Smooth muscle cell (in vitro differentiated cells): ENCODE measurements at regions not wholly inside any gene's neighbourhood (a gene's known extent, or its start where the extent isn't known, plus 50 kb on each side); places are given as distances from the start of the nearest gene placed in this dataset.

Experiments used
- DNase-seq: peaks from one replicate; lab custom pipeline; 2025; ENCODE audit not compliant: unreplicated experiment; lab: John Stamatoyannopoulos, UW
- H2AFZ ChIP-seq: fragments of 200-600 bp; sonication (generic); 2 replicates; pipeline ENCODE4 v1.6.0; 2016; ENCODE audit warnings: antibody characterized with exemption, low read depth, mild to moderate bottlenecking
- H3F3A ChIP-seq: fragments of 200-600 bp; sonication (generic); 2 replicates; pipeline ENCODE4 v1.6.0; 2017; ENCODE audit warnings: antibody characterized with exemption, low read depth
- H3K27ac ChIP-seq: fragments of 200-600 bp; sonication (generic); 2 replicates; pipeline ENCODE4 v1.5.1; 2016; ENCODE audit warnings: low read depth, mild to moderate bottlenecking
- H3K27me3 ChIP-seq: fragments of 200-600 bp; sonication (generic); 2 replicates; pipeline ENCODE4 v1.6.1; 2016; ENCODE audit warnings: low read depth, mild to moderate bottlenecking
- H3K36me3 ChIP-seq: fragments of 200-600 bp; sonication (generic); 2 replicates; pipeline ENCODE4 v1.5.1; 2016; ENCODE audit warnings: low read depth
- H3K4me1 ChIP-seq: fragments of 200-600 bp; sonication (generic); 2 replicates; pipeline ENCODE4 v1.5.1; 2016; ENCODE audit warnings: low read depth
- H3K4me2 ChIP-seq: fragments of 200-600 bp; sonication (generic); 2 replicates; pipeline ENCODE4 v1.6.0; 2016; ENCODE audit warnings: mild to moderate bottlenecking
- H3K4me3 ChIP-seq: fragments of 200-600 bp; sonication (generic); 2 replicates; pipeline ENCODE4 v1.5.1; 2016; ENCODE audit warnings: mild to moderate bottlenecking
- H3K79me2 ChIP-seq: fragments of 200-600 bp; sonication (generic); 2 replicates; pipeline ENCODE4 v1.6.0; 2016; ENCODE audit warnings: low read depth, mild to moderate bottlenecking
- H3K9ac ChIP-seq: fragments of 200-600 bp; sonication (generic); 2 replicates; pipeline ENCODE4 v1.6.0; 2016; ENCODE audit warnings: low read depth
- H3K9me3 ChIP-seq: fragments of 200-600 bp; sonication (generic); replicated peaks from 2 replicates; pipeline ENCODE4 v1.5.1; 2016; ENCODE audit warnings: low read depth
- H4K20me1 ChIP-seq: fragments of 200-600 bp; sonication (generic); 2 replicates; pipeline ENCODE4 v1.6.0; 2016; ENCODE audit warnings: low read depth
- WGBS: methylation state at CpG from one replicate; pipeline ENCODE4 v1.1.7; 2016; ENCODE audit warnings: low lambda C conversion rate; 5-methylcytosine and 5-hydroxymethylcytosine counted together
- TF ChIP-seq, protein P1 (sequence below): fragments of 200-600 bp; sonication (generic); IDR thresholded peaks from 2 replicates; pipeline ENCODE4 v1.5.1; 2017; ENCODE audit warnings: borderline replicate concordance, mild to moderate bottlenecking, antibody characterized with exemption; ENCODE audit not compliant: insufficient read depth, poor library complexity, severe bottlenecking

DNA sequence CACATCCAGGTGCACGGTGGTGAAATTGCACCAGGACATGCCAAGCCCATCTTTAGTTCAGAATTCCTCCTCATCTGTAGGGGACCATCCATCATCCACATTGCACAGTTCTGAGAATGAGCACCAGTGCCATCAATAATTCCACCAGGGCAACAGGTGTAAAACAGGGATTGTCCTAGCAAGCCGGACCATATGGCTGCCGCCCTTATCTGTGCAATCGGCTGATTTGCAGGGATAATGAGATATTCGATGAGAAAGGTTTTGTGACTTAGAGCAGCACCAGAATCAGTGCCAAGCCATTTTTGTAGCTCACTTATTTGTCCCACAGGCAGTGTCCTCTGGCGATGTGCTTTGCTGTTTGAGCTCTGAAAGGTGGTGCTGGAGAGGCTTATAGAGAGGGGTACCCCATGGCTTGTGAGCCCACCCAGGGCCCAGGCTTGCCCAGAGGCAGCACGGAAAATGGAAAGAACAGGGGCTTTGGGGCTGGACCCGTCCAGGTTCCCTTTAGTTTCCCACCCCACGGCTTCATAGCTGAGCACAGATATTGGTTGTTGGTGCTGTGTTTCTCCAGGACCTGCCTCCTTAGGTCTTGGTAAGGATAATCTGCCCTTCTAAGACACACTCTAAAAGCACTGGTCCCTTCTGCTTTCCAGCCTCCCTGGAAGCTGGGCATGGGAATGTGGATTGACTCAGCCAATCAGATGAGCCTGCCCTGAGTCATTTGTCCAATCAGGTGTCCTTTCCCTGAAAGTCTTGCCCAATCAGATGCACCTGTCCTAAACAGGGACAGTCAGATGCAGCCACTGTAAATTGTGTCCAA lies 84.0 kb upstream of the SHANK2 start:
- Histone ChIP-seq H3K27me3 (no peaks in the 10 kb centered on the region), H3K36me3 (no peaks in the 10 kb centered on the region), H3F3A (no peaks in the 10 kb centered on the region), H3K9me3 (no peaks in the 10 kb centered on the region), H3K27ac (no peak overlapping the region), H3K4me2 (no peak overlapping the region), H4K20me1 (no peaks in the 10 kb centered on the region), H2AFZ (no peak overlapping the region), H3K4me3 (no peak overlapping the region), H3K9ac (no peak overlapping the region), H3K4me1 (no peaks in the 10 kb centered on the region), H3K79me2 (no peaks in the 10 kb centered on the region)
- TF ChIP-seq, protein P1, sequence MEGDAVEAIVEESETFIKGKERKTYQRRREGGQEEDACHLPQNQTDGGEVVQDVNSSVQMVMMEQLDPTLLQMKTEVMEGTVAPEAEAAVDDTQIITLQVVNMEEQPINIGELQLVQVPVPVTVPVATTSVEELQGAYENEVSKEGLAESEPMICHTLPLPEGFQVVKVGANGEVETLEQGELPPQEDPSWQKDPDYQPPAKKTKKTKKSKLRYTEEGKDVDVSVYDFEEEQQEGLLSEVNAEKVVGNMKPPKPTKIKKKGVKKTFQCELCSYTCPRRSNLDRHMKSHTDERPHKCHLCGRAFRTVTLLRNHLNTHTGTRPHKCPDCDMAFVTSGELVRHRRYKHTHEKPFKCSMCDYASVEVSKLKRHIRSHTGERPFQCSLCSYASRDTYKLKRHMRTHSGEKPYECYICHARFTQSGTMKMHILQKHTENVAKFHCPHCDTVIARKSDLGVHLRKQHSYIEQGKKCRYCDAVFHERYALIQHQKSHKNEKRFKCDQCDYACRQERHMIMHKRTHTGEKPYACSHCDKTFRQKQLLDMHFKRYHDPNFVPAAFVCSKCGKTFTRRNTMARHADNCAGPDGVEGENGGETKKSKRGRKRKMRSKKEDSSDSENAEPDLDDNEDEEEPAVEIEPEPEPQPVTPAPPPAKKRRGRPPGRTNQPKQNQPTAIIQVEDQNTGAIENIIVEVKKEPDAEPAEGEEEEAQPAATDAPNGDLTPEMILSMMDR: no peak
- WGBS: 89% methylated on average over 9 of the region's 9 CpGs
- no peak for DNase-seq

DNA sequence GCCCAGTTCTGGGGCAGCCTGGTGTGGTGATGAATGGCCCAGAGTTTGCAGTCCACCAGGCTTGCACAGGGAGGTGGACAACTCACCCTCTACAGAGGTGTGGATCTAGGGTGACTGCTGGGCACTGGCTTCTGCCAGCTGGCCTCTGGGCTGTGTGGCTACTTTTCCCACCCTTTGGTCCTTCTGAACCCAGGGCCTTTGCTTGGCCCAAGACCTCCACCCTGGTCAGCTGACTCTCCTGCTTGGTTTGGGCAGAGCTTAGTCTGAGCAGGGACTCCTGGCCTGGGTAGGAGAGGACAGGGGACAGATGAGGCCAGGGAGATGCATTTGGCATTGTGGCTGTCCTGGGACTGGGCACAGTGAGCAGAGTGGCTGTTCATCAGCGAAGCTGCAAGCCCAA lies 83.0 kb upstream of the SHANK2 start:
- WGBS: 72% methylated on average over 1 of the region's 1 CpG
- no peaks in the 10 kb centered on the region for H3K79me2 ChIP-seq
- H3K27me3 ChIP-seq: no peaks in the 10 kb centered on the region
- H3K4me3 ChIP-seq: no peak overlapping the region
- H2AFZ ChIP-seq: no peak overlapping the region
- H3K9me3 ChIP-seq: no peaks in the 10 kb centered on the region
- H3K27ac ChIP-seq: no peak overlapping the region
- TF ChIP-seq, protein P1: no peak
- H4K20me1 ChIP-seq: no peaks in the 10 kb centered on the region
- H3F3A ChIP-seq: no peaks in the 10 kb centered on the region
- H3K4me1 ChIP-seq: no peaks in the 10 kb centered on the region
- no peak for DNase-seq
- no peak overlapping the region for H3K4me2 ChIP-seq
- H3K36me3 ChIP-seq: no peaks in the 10 kb centered on the region
- H3K9ac ChIP-seq: no peak overlapping the region

- H3K79me2 ChIP-seq: no peaks in the 10 kb centered on the region
- DNase-seq: no peak
- TF ChIP-seq, protein P1: no peak
- H3K27ac ChIP-seq: no peak overlapping the region
- H3K9me3 ChIP-seq: no peaks in the 10 kb centered on the region
- no peak overlapping the region for H3K9ac ChIP-seq
- WGBS: 89% methylated on average over 1 of the region's 1 CpG
- no peaks in the 10 kb centered on the region for H3K27me3 ChIP-seq
- no peaks in the 10 kb centered on the region for H3F3A ChIP-seq
- no peak overlapping the region for H3K4me2 ChIP-seq
- H2AFZ ChIP-seq: no peak overlapping the region
- no peaks in the 10 kb centered on the region for H4K20me1 ChIP-seq
- no peaks in the 10 kb centered on the region for H3K36me3 ChIP-seq
- H3K4me3 ChIP-seq: no peak overlapping the region
- H3K4me1 ChIP-seq: no peaks in the 10 kb centered on the region
These were observed 81.8 kb upstream of the SHANK2 start for GRCh38 chr11:71334191-71334590.

DNA sequence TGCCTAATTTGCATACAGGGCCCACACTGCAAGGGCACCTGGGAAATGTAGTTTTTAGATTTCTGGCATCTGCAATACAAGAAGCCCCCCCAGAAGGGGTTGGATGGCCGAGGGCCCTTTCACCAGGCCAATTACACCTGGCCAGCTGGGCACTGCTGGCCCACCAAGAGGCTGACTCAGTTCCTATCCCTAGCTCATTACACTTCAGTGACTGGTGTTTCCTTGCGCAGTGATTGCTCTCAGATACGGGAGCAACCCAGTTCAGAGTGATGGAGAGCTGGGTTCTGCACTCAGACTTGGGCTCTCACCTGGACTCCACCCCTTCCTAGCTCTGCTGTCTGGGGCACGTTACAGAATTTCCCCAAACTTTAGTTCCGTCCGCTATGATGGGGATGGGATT lies 81.1 kb upstream of the SHANK2 start:
- H3K36me3 ChIP-seq: no peaks in the 10 kb centered on the region
- 81% methylated on average over 6 of the region's 6 CpGs for WGBS
- TF ChIP-seq, protein P1: no peak
- no peaks in the 10 kb centered on the region for H3K9me3 ChIP-seq
- H3F3A ChIP-seq: no peaks in the 10 kb centered on the region
- no peaks in the 10 kb centered on the region for H3K4me1 ChIP-seq
- no peaks in the 10 kb centered on the region for H4K20me1 ChIP-seq
- no peaks in the 10 kb centered on the region for H3K27me3 ChIP-seq
- H2AFZ ChIP-seq: no peak overlapping the region
- H3K4me2 ChIP-seq: no peak overlapping the region
- DNase-seq: no peak
- H3K79me2 ChIP-seq: no peaks in the 10 kb centered on the region
- no peak overlapping the region for H3K9ac ChIP-seq
- H3K27ac ChIP-seq: no peak overlapping the region
- H3K4me3 ChIP-seq: no peak overlapping the region
